Keratinocyte (primary cell): ENCODE measurements at regions not wholly inside any gene's neighbourhood (a gene's known extent, or its start where the extent isn't known, plus 50 kb on each side); places are given as distances from the start of the nearest gene placed in this dataset.

Experiments used
- DNase-seq: peaks from one replicate; pipeline ENCODE4 v3.0.0-alpha.2; 2011; ENCODE audit warnings: low read depth, missing footprints, low spot score
- FAIRE-seq: peaks from 2 replicates; lab custom pipeline; 2011; peaks lifted over from hg19 to GRCh38; lab: Jason Lieb, UNC
- H2AFZ ChIP-seq: 2 replicates; pipeline ENCODE4 v1.6.0; 2012; ENCODE audit warnings: low read length, control low read depth, inconsistent platforms; ENCODE audit not compliant: control insufficient read depth
- H3K27ac ChIP-seq: 2 replicates; pipeline ENCODE4 v1.5.1; 2011; ENCODE audit warnings: low read length; ENCODE audit not compliant: control insufficient read depth, insufficient read depth
- H3K27me3 ChIP-seq: 3 replicates; pipeline ENCODE4 v1.6.0; 2011; ENCODE audit warnings: low read length; ENCODE audit not compliant: control insufficient read depth, insufficient read depth; ENCODE audit errors: extremely low read depth
- H3K36me3 ChIP-seq, 2 experiments: 2 replicates in 1 of 2; 3 replicates in 1 of 2; pipeline ENCODE4 v1.5.1; 2011; ENCODE audit warnings: low read length in 2 of 2, mild to moderate bottlenecking in 1 of 2; ENCODE audit not compliant: control insufficient read depth in 2 of 2, insufficient read depth in 2 of 2; ENCODE audit errors: extremely low read depth in 1 of 2
- H3K4me1 ChIP-seq: 3 replicates; pipeline ENCODE4 v1.5.1; 2011; ENCODE audit warnings: low read length; ENCODE audit not compliant: control insufficient read depth, insufficient read depth; ENCODE audit errors: extremely low read depth
- H3K4me2 ChIP-seq: 3 replicates; pipeline ENCODE4 v1.6.0; 2011; ENCODE audit warnings: low read depth, low read length; ENCODE audit not compliant: control insufficient read depth, insufficient read depth; ENCODE audit errors: extremely low read depth
- H3K4me3 ChIP-seq, 3 experiments: fragments of 200-600 bp in 1 of 3; sonication (generic) in 1 of 3; 2 replicates in 2 of 3; 3 replicates in 1 of 3; pipeline ENCODE4 v1.5.1; 2011 to 2016; ENCODE audit warnings: low read length in 3 of 3, mild to moderate bottlenecking in 3 of 3, control low read depth in 2 of 3, inconsistent platforms in 1 of 3, low read depth in 1 of 3, mixed read lengths in 1 of 3, mixed run types in 1 of 3, moderate library complexity in 1 of 3; ENCODE audit not compliant: control insufficient read depth in 2 of 3, insufficient read depth in 2 of 3; ENCODE audit errors: extremely low read depth in 1 of 3
- H3K79me2 ChIP-seq: 2 replicates; pipeline ENCODE4 v1.6.0; 2012; ENCODE audit warnings: low read length; ENCODE audit not compliant: control insufficient read depth, insufficient read depth
- H3K9ac ChIP-seq: 3 replicates; pipeline ENCODE4 v1.6.0; 2011; ENCODE audit warnings: low read length; ENCODE audit not compliant: control insufficient read depth, insufficient read depth; ENCODE audit errors: extremely low read depth
- H3K9me1 ChIP-seq: 3 replicates; pipeline ENCODE4 v1.6.0; 2011; ENCODE audit warnings: low read length; ENCODE audit not compliant: control insufficient read depth, insufficient read depth; ENCODE audit errors: extremely low read depth
- H3K9me3 ChIP-seq: 2 replicates; pipeline ENCODE4 v1.5.1; 2012; ENCODE audit warnings: low read depth, low read length; ENCODE audit not compliant: control insufficient read depth
- H4K20me1 ChIP-seq: 3 replicates; pipeline ENCODE4 v1.6.0; 2011; ENCODE audit warnings: low read length; ENCODE audit not compliant: control insufficient read depth, insufficient read depth; ENCODE audit errors: extremely low read depth
- EZH2 ChIP-seq: IDR thresholded peaks from one replicate; pipeline ENCODE4 v1.6.1; 2012; ENCODE audit warnings: inconsistent platforms, mild to moderate bottlenecking, low read length, moderate library complexity
- dilution Hi-C: fragments of 300-500 bp; cut with MboI; formaldehyde crosslinking; loops from one replicate; pipeline ENCODE4 v1.7.0; 2020; ENCODE audit warnings: low sequenced_read_pairs; ENCODE audit not compliant: extremely low pct_ligation_motif_present
- TF ChIP-seq, protein P1 (sequence below), 3 experiments: IDR thresholded peaks in 1 of 3; conservative IDR thresholded peaks in 1 of 3; optimal IDR thresholded peaks in 1 of 3; 2 replicates in 2 of 3; 3 replicates in 1 of 3; pipeline versions ENCODE3 to v1.5.1; 2011; ENCODE audit warnings: low read length in 3 of 3, mild to moderate bottlenecking in 3 of 3, moderate library complexity in 2 of 3, control low read depth in 1 of 3, inconsistent platforms in 1 of 3; ENCODE audit not compliant: insufficient read depth in 2 of 3; ENCODE audit errors: extremely low read depth in 1 of 3

DNA sequence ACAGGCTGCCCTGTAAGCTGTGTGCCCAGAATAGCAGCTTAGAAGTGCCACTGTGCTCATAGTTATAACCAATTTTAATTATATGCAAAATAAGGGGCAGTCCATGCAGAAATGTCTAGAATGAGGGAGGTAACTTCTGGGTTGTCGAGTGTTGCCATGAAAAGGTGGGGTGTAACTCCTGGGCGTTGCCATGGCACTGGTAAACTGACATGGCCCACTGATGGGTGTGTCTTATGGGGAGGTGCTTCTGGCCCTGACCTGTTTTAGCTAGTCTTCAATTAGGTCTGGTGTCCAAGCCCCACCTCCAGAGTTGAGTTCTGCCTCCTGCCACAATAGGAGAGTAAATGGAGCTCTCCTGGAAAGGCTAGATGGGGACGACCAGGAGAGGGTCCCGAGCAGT is 120.6 kb downstream of the SALL1 start:
- Histone ChIP-seq H3K27ac (no peak overlapping the region), H3K4me1 (no peaks in the 10 kb centered on the region), H3K9me1 (no peaks in the 10 kb centered on the region), H3K79me2 (no peaks in the 10 kb centered on the region), H3K9me3 (no peaks in the 10 kb centered on the region), H3K36me3 (no peaks in the 10 kb centered on the region), H3K27me3 (no peaks in the 10 kb centered on the region), H3K4me3 (no peak overlapping the region), H4K20me1 (no peaks in the 10 kb centered on the region), H3K4me2 (no peak overlapping the region), H2AFZ (no peak overlapping the region), H3K9ac (no peak overlapping the region)
- no peak for FAIRE-seq
- dilution Hi-C loops, result no loop called here
- TF ChIP-seq, protein P1, sequence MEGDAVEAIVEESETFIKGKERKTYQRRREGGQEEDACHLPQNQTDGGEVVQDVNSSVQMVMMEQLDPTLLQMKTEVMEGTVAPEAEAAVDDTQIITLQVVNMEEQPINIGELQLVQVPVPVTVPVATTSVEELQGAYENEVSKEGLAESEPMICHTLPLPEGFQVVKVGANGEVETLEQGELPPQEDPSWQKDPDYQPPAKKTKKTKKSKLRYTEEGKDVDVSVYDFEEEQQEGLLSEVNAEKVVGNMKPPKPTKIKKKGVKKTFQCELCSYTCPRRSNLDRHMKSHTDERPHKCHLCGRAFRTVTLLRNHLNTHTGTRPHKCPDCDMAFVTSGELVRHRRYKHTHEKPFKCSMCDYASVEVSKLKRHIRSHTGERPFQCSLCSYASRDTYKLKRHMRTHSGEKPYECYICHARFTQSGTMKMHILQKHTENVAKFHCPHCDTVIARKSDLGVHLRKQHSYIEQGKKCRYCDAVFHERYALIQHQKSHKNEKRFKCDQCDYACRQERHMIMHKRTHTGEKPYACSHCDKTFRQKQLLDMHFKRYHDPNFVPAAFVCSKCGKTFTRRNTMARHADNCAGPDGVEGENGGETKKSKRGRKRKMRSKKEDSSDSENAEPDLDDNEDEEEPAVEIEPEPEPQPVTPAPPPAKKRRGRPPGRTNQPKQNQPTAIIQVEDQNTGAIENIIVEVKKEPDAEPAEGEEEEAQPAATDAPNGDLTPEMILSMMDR (optimal IDR thresholded peaks at IDR 0.05 in 1 of 3, IDR thresholded peaks at IDR 0.05 in 1 of 3, conservative IDR thresholded peaks at IDR 0.05 in 1 of 3; ENCODE audit: extremely low read depth in 1 of 3, insufficient read depth in 2 of 3, low read length in 3 of 3), result no peak
- no peak for TF ChIP-seq EZH2
- DNase-seq, result no peak

DNA sequence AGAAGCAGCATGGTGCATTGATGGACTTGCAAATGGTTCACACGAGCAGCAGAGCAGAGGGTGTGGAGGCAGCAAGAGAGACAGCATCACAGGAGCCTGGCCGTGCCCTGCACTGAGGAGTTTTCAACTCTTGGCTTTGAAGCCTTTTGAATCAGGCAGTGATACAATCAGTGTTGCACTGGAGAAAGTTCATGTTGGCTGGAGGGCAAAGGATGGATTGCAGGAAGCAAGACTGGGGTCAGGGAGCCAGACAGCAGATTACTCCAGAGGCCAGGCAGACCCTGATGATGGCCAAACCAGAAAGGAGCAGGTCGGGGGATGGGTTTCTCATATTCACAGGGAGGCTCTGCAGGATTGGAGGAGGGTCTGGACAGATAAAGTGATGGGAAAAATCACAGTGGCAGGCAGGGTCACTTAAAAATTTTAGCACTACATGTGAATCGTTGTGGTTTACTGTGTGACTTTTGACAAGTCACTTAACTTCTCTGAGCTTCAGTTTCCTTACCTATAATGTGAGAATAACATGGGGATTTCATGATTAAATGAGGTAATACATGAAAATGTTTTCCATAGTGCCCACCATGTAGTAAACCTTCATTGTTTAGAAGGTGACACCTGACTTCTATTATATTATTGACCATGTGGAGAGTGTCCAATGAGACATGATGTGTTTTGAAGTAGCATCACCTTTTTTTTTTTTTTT is 125.3 kb downstream of the SALL1 start:
- H3K4me3 ChIP-seq, result no peak overlapping the region
- no peak overlapping the region for H3K9ac ChIP-seq
- FAIRE-seq (no peak), DNase-seq (no peak)
- dilution Hi-C loops, result no loop called here
- H3K4me1 ChIP-seq, result no peaks in the 10 kb centered on the region
- H3K36me3 ChIP-seq, result no peaks in the 10 kb centered on the region
- no peak overlapping the region for H3K4me2 ChIP-seq
- no peaks in the 10 kb centered on the region for H3K27me3 ChIP-seq
- no peak overlapping the region for H3K27ac ChIP-seq
- no peak overlapping the region for H2AFZ ChIP-seq
- H3K9me1 ChIP-seq, result no peaks in the 10 kb centered on the region
- no peaks in the 10 kb centered on the region for H3K9me3 ChIP-seq
- H3K79me2 ChIP-seq, result no peaks in the 10 kb centered on the region
- TF ChIP-seq EZH2, result no peak
- TF ChIP-seq, protein P1 (optimal IDR thresholded peaks at IDR 0.05 in 1 of 3, IDR thresholded peaks at IDR 0.05 in 1 of 3, conservative IDR thresholded peaks at IDR 0.05 in 1 of 3; ENCODE audit: extremely low read depth in 1 of 3, insufficient read depth in 2 of 3, low read length in 3 of 3), result no peak
- no peaks in the 10 kb centered on the region for H4K20me1 ChIP-seq
